Activated naive CD8-positive, alpha-beta T cell (primary cell): ENCODE measurements at regions not wholly inside any gene's neighbourhood (a gene's known extent, or its start where the extent isn't known, plus 50 kb on each side); places are given as distances from the start of the nearest gene placed in this dataset.

ENCODE experiments used
- H3K27ac Mint-ChIP-seq: one replicate; pipeline ENCODE4 v1.8.0; 2021; ENCODE audit warnings: mixed read lengths
- H3K27me3 Mint-ChIP-seq: one replicate; pipeline ENCODE4 v1.8.0; 2021; ENCODE audit warnings: mixed read lengths
- H3K36me3 Mint-ChIP-seq: one replicate; pipeline ENCODE4 v1.8.0; 2021; ENCODE audit warnings: mixed read lengths
- H3K4me1 Mint-ChIP-seq: one replicate; pipeline ENCODE4 v1.8.0; 2021; ENCODE audit warnings: low read depth, mixed read lengths
- H3K4me3 Mint-ChIP-seq: one replicate; pipeline ENCODE4 v1.8.0; 2021; ENCODE audit warnings: mild to moderate bottlenecking, mixed read lengths
- H3K9me3 Mint-ChIP-seq: one replicate; pipeline ENCODE4 v1.8.0; 2021; ENCODE audit warnings: low read depth, mixed read lengths

GRCh38 chr16:16890964-16891363 is 512.0 kb downstream of the NPIPA7 start:
- Mint-ChIP-seq H3K4me3 (no peak overlapping the region), H3K36me3 (no peaks in the 10 kb centered on the region), H3K27ac (no peak overlapping the region), H3K9me3 (no peaks in the 10 kb centered on the region), H3K4me1 (no peaks in the 10 kb centered on the region), H3K27me3 (no peaks in the 10 kb centered on the region)

GRCh38 chr16:16904601-16905000 is 525.7 kb downstream of the NPIPA7 start:
- no peaks in the 10 kb centered on the region for H3K4me1 Mint-ChIP-seq
- H3K9me3 Mint-ChIP-seq: peaks cover 7% of the 10 kb centered on the region
- no peak overlapping the region for H3K4me3 Mint-ChIP-seq
- no peaks in the 10 kb centered on the region for H3K36me3 Mint-ChIP-seq
- no peak overlapping the region for H3K27ac Mint-ChIP-seq
- H3K27me3 Mint-ChIP-seq: no peaks in the 10 kb centered on the region

- Mint-ChIP-seq H3K4me1 (no peaks in the 10 kb centered on the region), H3K4me3 (no peak overlapping the region), H3K27ac (no peak overlapping the region), H3K9me3 (peaks cover 7% of the 10 kb centered on the region), H3K27me3 (no peaks in the 10 kb centered on the region), H3K36me3 (no peaks in the 10 kb centered on the region)
These were observed 526.9 kb downstream of the NPIPA7 start for GRCh38 chr16:16905850-16906249.

- no peak overlapping the region for H3K27ac Mint-ChIP-seq
- H3K27me3 Mint-ChIP-seq: peaks cover under 1% of the 10 kb centered on the region
- no peaks in the 10 kb centered on the region for H3K4me1 Mint-ChIP-seq
- no peak overlapping the region for H3K4me3 Mint-ChIP-seq
- peaks cover under 1% of the 10 kb centered on the region for H3K36me3 Mint-ChIP-seq
- peaks cover 7% of the 10 kb centered on the region for H3K9me3 Mint-ChIP-seq
These were observed 528.1 kb downstream of the NPIPA7 start for GRCh38 chr16:16907089-16907488.

GRCh38 chr16:16908077-16908476 is 529.1 kb downstream of the NPIPA7 start:
- H3K4me3 Mint-ChIP-seq: no peak overlapping the region
- H3K9me3 Mint-ChIP-seq: peaks cover 2% of the 10 kb centered on the region
- H3K4me1 Mint-ChIP-seq: no peaks in the 10 kb centered on the region
- H3K36me3 Mint-ChIP-seq: peaks cover 2% of the 10 kb centered on the region
- H3K27me3 Mint-ChIP-seq: peaks cover 2% of the 10 kb centered on the region
- no peak overlapping the region for H3K27ac Mint-ChIP-seq

GRCh38 chr16:16909126-16909525 is 530.2 kb downstream of the NPIPA7 start:
- Mint-ChIP-seq H3K9me3 (no peaks in the 10 kb centered on the region), H3K4me3 (no peak overlapping the region), H3K4me1 (no peaks in the 10 kb centered on the region), H3K27ac (no peak overlapping the region), H3K36me3 (peaks cover 2% of the 10 kb centered on the region), H3K27me3 (peaks cover 2% of the 10 kb centered on the region)

- no peak overlapping the region for H3K27ac Mint-ChIP-seq
- H3K27me3 Mint-ChIP-seq: peaks cover 2% of the 10 kb centered on the region
- peaks cover 2% of the 10 kb centered on the region for H3K36me3 Mint-ChIP-seq
- H3K4me3 Mint-ChIP-seq: no peak overlapping the region
- no peaks in the 10 kb centered on the region for H3K4me1 Mint-ChIP-seq
- no peaks in the 10 kb centered on the region for H3K9me3 Mint-ChIP-seq
These were observed 531.7 kb downstream of the NPIPA7 start for GRCh38 chr16:16910666-16911065.

GRCh38 chr16:16915771-16916170 is 536.8 kb downstream of the NPIPA7 start:
- no peak overlapping the region for H3K27ac Mint-ChIP-seq
- H3K4me3 Mint-ChIP-seq: no peak overlapping the region
- peaks cover 4% of the 10 kb centered on the region for H3K27me3 Mint-ChIP-seq
- peaks cover 2% of the 10 kb centered on the region for H3K36me3 Mint-ChIP-seq
- no peaks in the 10 kb centered on the region for H3K9me3 Mint-ChIP-seq
- no peaks in the 10 kb centered on the region for H3K4me1 Mint-ChIP-seq

- Mint-ChIP-seq H3K36me3 (no peaks in the 10 kb centered on the region), H3K4me1 (no peaks in the 10 kb centered on the region), H3K9me3 (no peaks in the 10 kb centered on the region), H3K4me3 (no peak overlapping the region), H3K27me3 (peaks cover 2% of the 10 kb centered on the region), H3K27ac (no peak overlapping the region)
These were observed 538.3 kb downstream of the NPIPA7 start for GRCh38 chr16:16917191-16917785.

GRCh38 chr16:16923479-16923878 is 544.5 kb downstream of the NPIPA7 start:
- Mint-ChIP-seq H3K27me3 (no peaks in the 10 kb centered on the region), H3K9me3 (no peaks in the 10 kb centered on the region), H3K36me3 (no peaks in the 10 kb centered on the region), H3K27ac (no peak overlapping the region), H3K4me1 (no peaks in the 10 kb centered on the region), H3K4me3 (no peak overlapping the region)

GRCh38 chr16:16924613-16925012 is 545.7 kb downstream of the NPIPA7 start:
- Mint-ChIP-seq H3K27me3 (no peaks in the 10 kb centered on the region), H3K9me3 (no peaks in the 10 kb centered on the region), H3K27ac (no peak overlapping the region), H3K4me1 (no peaks in the 10 kb centered on the region), H3K4me3 (no peak overlapping the region), H3K36me3 (no peaks in the 10 kb centered on the region)

GRCh38 chr16:16925432-16925831 is 545.3 kb downstream of the XYLT1 start:
- Mint-ChIP-seq H3K27ac (no peak overlapping the region), H3K4me1 (no peaks in the 10 kb centered on the region), H3K36me3 (no peaks in the 10 kb centered on the region), H3K9me3 (no peaks in the 10 kb centered on the region), H3K4me3 (no peak overlapping the region), H3K27me3 (no peaks in the 10 kb centered on the region)

GRCh38 chr16:16928532-16929109 is 542.1 kb downstream of the XYLT1 start:
- Mint-ChIP-seq H3K36me3 (no peaks in the 10 kb centered on the region), H3K4me1 (no peaks in the 10 kb centered on the region), H3K27me3 (no peaks in the 10 kb centered on the region), H3K9me3 (no peaks in the 10 kb centered on the region), H3K4me3 (no peak overlapping the region), H3K27ac (no peak overlapping the region)

- Mint-ChIP-seq H3K27me3 (no peaks in the 10 kb centered on the region), H3K4me1 (no peaks in the 10 kb centered on the region), H3K4me3 (no peak overlapping the region), H3K9me3 (no peaks in the 10 kb centered on the region), H3K36me3 (no peaks in the 10 kb centered on the region), H3K27ac (no peak overlapping the region)
These were observed 540.3 kb downstream of the XYLT1 start for GRCh38 chr16:16930309-16931000.

GRCh38 chr16:16933861-16934260 is 536.9 kb downstream of the XYLT1 start:
- no peak overlapping the region for H3K27ac Mint-ChIP-seq
- no peaks in the 10 kb centered on the region for H3K9me3 Mint-ChIP-seq
- no peaks in the 10 kb centered on the region for H3K4me1 Mint-ChIP-seq
- no peak overlapping the region for H3K4me3 Mint-ChIP-seq
- H3K36me3 Mint-ChIP-seq: no peaks in the 10 kb centered on the region
- no peaks in the 10 kb centered on the region for H3K27me3 Mint-ChIP-seq

- Mint-ChIP-seq H3K4me3 (no peak overlapping the region), H3K4me1 (no peaks in the 10 kb centered on the region), H3K9me3 (no peaks in the 10 kb centered on the region), H3K36me3 (no peaks in the 10 kb centered on the region), H3K27ac (no peak overlapping the region), H3K27me3 (no peaks in the 10 kb centered on the region)
These were observed 536.1 kb downstream of the XYLT1 start for GRCh38 chr16:16934660-16935059.
